Prostate gland (tissue), 2 donors: ENCODE measurements at regions not wholly inside any gene's neighbourhood (a gene's known extent, or its start where the extent isn't known, plus 50 kb on each side); places are given as distances from the start of the nearest gene placed in this dataset.

Experiments
- POLR2A ChIP-seq: fragments of 450-650 bp; IDR thresholded peaks from one replicate; pipeline ENCODE4 v1.6.1; 2016; ENCODE audit warnings: antibody characterized with exemption, mild to moderate bottlenecking
- TF ChIP-seq, protein P1 (sequence below), 4 experiments: fragments of 200-600 bp in 2 of 4; fragments of 450-650 bp in 2 of 4; sonication (generic) in 2 of 4; IDR thresholded peaks; 1 replicate in 3 of 4; 2 replicates in 1 of 4; pipeline ENCODE4 v1.5.1; 2016 to 2019; ENCODE audit warnings: antibody characterized with exemption in 4 of 4, mild to moderate bottlenecking in 2 of 4, moderate library complexity in 2 of 4

DNA sequence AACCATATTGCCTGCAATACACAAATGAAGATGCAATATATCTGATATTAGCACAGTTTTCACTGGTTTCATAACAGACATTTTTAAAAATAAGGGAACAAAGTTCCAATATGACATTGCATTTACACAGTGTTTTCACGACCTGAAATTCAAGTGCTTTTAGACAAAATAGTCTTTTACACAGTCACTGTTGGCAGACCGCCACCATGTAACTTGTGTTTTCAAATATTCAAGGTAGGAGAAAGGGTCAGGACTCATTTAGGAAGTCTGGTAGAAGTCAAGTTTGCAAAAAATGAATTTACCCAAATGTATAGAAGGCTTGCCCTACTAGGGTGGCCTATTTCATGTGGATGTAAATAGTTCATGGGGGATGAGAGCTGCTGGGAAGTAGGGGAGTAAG is 98.1 kb upstream of the TAS2R1 start:
- TF ChIP-seq, protein P1, sequence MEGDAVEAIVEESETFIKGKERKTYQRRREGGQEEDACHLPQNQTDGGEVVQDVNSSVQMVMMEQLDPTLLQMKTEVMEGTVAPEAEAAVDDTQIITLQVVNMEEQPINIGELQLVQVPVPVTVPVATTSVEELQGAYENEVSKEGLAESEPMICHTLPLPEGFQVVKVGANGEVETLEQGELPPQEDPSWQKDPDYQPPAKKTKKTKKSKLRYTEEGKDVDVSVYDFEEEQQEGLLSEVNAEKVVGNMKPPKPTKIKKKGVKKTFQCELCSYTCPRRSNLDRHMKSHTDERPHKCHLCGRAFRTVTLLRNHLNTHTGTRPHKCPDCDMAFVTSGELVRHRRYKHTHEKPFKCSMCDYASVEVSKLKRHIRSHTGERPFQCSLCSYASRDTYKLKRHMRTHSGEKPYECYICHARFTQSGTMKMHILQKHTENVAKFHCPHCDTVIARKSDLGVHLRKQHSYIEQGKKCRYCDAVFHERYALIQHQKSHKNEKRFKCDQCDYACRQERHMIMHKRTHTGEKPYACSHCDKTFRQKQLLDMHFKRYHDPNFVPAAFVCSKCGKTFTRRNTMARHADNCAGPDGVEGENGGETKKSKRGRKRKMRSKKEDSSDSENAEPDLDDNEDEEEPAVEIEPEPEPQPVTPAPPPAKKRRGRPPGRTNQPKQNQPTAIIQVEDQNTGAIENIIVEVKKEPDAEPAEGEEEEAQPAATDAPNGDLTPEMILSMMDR (IDR thresholded peaks at IDR 0.05) = no peak
- TF ChIP-seq POLR2A = no peak
